Ecto neural progenitor cell (in vitro differentiated cells): ENCODE measurements at regions not wholly inside any gene's neighbourhood (a gene's known extent, or its start where the extent isn't known, plus 50 kb on each side); places are given as distances from the start of the nearest gene placed in this dataset.

Source experiments
- DNase-seq: peaks from one replicate; pipeline ENCODE4 v3.0.0-alpha.2; 2018; ENCODE audit warnings: low spot score

DNA sequence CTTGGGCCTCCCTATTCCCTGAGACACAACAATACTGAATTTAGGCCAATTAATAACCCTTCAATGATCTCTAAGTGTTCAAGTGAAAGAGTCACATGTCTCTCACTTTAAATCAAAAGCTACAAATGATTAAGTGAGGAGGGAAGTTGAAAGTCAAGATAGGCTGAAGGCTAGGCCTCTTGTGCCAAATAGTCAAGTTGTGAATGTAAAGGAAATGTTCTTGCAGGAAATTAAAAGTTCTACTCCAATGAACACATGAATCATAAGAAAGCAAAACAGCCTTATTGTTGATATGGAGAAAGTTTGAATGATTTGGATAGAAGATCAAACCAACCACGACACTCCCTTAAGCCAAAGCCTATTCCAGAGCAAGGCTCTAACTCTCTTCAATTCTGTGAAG lies 286.9 kb downstream of the MEIS1 start:
- no peak for DNase-seq

DNA sequence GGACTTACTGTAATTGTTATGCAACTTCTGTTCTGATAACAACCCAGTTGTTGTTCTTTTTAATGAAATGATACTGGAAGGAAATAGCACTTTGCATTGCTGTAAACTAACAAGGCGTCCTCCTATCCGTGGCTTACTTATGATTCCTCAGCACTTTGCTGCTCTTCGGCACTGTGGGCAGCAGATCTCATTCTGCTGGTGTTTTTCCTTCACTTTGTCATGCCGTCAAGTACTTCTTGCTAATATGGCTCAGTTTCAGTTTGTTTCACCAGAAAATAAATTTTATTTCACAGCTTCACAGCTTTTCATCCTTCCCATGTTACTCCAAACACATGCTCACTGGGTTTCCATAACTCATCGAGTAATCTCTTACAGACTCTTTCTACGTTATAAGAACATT lies 289.3 kb downstream of the MEIS1 start:
- no peak for DNase-seq

DNA sequence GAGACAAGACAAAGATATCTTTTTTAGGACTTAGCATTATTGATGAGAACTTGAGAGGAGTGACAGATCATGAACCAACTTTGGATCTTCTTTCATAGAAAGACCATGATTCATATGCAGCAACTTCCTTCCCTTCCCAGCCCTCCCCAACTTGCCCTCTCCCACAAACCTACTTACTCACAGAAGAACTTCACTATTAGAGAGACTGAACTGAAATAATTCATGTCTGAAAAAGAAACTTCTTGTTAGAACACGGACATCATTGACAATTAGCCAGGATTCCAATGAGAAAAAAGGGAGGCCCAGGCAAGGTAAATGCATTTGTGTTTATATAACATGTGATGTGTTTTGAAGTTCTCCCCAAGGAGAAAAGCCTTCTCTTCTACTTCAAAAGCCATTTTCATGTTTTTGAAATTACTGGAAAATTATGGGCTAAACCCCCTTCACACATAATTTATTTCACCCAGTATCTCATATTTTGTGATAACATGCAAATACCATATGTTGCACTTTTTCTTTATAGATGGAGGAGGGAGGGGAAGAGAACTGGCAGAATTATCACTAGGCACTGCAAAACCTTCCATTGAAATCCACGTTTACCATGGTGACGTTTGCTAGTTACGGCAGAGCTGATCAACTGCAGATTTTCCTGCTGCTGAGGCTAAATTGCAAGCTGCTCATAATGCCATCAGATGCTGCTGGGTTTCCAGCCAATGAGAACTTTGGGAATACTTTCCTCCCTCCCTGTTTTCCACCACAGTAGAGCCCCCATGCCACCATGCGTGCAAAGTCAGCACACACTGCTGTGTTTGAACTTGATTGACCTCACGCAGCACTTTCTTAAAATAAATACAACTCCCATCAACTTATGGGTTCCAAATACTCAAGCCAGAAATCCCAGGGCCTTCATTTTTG lies 294.7 kb downstream of the MEIS1 start:
- no peak for DNase-seq

DNA sequence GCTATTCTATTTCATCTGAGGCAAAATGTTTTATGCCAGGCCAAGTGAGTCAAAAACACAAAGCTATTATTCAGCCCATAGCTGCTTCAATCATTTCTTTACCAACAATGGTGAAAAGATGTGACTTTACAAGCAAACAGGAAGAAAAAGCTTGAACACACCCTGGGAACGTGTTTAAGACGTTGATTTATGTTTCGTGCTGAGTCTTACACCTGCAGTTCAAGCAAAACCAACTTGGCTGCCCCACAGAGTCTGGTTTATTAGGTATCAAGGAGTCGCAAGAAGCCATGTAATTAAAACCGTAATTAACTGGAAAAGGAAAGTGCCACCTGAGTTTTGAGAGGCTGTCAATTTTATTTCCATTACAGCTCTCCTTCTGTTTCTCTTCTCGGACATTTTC lies 295.5 kb downstream of the MEIS1 start:
- DNase-seq, result no peak

DNA sequence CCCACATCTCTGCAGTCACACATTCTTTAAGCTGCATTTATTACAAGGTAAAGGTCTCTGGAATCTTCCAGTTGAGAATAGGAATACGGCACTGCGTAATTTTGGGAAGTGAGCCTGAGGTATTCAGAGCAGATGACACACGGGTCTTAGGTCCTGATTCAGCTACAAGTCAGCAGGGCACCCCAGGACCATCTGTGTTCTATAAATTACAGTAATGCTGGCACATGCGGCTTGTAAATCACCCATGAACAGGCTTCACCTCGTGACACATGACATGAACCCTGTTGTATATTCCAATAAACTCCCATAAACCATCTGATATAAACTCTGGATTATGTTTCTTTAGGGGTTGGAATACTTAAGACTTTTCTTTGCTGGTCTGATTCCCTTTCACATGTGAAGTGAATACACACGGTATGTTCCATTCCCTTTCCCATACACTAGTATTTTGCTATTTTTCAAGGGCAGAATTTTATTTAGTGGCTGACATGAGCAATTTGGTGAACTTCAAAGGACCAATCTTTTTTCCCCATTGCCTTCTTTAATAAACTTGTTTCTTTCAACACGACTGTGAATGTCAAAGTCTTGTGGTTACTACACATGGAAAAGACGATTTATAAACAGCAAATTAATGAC lies 298.6 kb downstream of the MEIS1 start:
- no peak for DNase-seq

DNA sequence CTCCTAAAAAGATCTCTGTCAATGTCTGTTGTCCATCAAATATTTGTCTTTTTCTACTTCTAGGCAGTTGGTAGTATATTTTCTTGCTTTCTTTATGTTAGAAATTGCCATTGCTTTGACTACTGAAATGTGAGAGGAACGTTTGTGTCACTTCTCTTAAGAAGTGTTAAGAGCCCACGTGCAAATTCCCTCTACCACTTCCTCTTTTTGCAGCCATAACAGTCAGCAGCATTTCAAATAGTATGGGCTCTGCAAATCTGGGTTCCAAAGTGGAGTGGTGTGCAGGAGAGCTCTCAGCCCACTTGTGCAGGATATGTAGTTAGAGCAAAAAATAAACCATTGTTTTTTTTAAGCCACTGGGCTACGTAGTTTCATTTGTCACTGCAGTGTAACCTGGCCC lies 314.0 kb downstream of the MEIS1 start:
- no peak for DNase-seq

DNA sequence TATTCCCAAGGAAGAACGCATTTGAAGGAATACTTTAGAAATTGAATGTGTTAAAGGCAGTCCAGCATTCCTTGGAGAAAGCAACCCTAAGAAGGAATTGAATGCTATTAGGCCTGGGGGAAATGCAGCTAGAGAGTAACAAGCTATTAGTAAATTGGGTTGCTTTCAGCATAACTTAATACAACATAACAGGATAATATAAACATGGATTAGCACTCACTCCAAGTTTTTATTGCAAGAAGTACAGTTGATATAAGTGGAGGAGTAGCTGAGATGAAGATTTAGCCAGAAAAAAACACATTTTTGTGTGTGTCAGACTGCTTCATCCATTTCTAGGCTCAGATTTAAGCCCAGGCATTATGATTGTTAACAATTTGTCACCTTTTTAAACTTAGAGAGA lies 314.6 kb downstream of the MEIS1 start:
- DNase-seq, result no peak

DNA sequence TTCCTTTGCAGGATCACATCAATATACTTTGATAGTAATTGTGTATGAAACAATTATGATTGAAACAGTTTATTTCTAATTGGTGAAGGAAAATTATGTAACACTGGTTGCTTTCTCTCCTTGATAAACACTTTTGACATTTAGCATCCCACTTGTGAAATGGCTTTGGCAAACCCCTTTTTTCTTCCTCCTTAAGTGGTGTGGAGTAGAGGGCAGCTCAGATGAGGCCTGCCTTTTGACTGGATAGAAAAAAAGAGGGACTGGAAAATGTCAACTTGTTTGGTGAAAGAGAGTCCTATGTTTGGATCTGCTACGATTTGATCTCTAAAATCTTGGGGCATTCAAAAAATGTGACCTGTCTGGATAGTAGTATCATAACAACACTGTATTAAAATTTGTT lies 318.3 kb downstream of the MEIS1 start:
- DNase-seq, result no peak

DNA sequence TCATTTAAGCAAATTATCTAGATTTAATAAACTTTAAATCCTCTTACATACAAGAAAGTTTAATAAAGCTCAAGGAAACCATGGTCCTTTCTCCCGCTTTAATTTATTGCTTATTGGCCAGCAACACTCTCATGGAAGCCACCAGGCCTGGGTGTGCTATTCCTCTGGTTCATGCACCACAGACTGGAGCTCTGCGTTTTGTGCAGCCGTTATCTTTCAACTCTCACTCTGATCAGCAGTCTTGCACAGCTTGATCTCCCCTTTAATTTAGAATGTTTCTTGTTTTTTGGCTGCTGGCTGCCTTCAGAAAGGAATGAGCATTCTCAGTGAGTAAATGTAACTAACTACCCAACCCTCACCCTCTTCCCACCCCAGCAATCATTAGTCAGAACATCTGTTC lies 318.7 kb downstream of the MEIS1 start:
- no peak for DNase-seq

DNA sequence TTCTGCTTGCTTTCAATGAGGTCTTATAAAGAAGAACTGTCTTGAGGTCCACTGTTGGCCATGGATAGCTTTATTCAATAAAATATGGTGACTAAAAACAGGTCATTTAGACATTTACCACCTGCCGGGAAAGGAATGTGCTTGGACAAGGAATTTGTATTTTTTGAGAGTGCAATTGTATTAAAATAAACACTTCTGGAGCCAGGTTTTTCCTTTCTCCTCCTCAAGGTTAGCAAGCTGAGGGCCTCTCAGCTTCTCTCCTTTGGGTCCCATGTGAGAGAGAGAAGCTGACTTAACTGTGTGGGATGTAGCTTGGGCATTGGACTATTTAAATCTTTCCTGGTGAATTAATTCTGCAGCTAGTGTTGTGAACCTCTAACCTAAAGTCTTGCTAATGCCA lies 321.0 kb downstream of the MEIS1 start:
- DNase-seq, result no peak

DNA sequence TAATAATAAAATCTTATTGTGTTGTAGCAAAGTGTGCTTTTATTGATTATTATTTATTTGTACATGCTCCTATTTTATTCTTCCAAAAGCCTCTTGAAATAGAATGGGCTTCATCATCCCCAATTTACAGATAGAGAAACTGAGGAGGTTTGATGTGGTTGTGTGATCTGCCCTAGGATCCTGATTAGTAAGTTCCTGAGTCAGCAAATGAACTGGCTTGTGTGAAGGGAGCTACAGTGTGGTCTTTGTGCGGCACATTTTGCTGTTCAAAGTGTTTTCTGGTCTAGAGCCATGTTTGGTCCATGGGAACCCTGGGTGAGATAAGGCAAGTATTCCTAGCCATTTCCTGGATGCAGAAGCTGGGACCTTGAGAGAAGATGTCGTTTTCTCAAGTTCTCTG lies 326.9 kb downstream of the MEIS1 start:
- DNase-seq, result no peak

DNA sequence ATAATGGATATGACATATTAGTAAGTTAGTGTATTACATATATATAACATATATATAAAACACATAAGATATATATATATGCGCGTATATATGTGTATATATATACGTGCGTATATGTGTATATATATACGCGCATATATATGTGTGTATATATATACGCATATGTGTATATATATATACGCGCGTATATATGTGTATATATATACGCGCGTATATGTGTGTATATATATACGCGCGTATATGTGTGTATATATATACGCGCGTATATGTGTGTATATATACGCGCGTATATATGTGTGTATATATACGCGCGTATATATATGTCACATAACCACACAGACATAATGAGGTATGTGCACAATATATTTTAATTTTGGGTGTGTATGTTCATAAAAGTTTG lies 327.8 kb downstream of the MEIS1 start:
- DNase-seq, result no peak

DNA sequence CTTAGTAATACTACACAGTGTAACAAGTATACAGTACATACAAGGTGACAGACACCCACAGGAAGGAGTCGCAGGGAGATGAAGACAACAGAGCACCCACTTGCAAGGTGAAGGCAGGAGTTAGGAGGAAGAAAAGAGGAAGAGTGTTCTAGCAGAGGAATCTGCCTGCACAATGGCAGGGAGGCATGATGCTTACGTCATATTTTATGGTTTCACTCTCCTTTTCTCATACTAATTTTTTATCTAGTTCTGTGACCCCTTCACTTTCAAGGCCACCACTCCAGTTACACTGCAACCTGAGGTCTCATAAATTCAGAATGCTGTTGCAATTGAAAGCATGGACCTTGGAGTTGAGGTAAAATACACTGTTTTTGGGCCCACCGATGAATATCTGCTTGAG lies 331.7 kb downstream of the MEIS1 start:
- no peak for DNase-seq

DNA sequence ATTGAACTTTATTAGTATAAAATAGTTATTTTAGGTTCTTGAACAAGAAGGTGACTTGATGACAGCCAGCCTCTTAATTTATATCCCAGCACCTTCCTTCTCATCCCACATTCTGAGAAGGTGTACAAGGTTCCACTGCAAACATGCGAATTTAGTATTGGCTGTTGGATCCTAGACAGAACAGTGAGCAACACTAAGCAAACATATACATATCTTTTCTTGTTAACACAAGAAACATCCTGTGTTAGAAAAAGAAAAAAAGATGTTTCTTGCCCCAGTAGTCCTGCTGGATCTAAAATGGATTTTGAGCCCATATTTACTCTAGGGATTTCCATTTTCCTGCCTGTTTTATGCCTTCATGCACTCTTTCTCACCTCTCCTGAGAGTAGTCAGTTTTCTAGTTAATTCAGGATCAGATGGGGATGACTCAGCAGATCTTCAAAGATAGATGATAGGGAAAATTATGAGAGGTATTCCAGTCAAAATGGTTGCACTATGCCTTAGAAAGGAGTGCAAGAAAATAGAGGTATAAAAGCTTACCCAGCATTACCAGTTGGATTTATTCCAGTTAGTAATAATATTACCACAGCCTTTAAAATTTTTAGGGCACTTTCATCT lies 336.5 kb downstream of the MEIS1 start:
- no peak for DNase-seq

DNA sequence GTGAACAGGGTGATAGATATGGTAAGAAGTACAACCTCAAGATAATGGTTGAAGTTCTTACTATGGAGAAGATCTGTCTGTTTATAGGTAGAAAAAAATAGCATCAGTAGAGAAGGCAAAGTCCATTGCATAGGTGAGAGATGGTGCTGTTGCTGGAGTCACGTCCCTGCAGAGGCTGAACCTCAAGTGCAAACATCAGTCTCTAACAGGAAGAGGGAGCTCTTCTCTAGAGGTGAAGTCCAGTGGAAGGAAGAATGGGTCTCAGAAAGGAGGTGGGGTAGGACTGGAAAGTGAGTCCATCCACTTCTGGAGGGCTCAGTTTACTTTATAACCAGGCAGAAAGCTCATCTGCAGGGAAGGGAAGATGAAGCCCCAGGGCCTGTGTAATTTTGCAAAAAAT lies 337.7 kb downstream of the MEIS1 start:
- DNase-seq, result no peak

DNA sequence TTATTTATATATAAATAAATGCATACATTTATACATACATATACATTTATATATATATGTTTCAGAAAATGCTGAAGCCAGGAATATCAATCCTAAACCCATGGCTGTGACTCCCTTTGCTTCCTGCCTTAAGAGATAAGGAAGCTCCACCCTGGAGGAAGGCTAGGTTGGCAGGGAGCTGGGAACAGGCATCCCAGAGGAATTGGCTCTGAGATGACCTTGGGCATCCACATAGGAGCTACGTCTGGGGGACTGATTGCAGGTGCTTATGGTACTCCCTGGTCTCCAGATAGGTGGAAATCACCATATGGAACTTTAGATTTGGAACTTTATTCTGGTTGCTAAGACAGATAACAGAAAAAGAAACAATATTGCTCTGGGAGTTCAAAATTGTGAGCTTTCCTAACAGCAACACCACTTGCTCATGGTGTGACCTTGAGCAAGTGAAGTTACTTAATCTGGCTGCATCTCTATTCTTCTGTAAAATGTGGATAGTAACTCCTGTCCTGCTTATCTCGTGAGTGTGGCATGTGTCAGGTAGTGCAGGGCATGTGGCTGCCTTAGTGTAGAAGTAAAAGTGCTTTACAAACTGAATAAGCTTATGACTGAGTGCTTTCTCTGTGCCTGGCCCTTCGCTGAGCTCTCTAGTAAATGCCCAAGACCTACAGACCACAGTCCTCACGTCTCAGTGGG lies 341.0 kb downstream of the MEIS1 start:
- DNase-seq, result no peak

DNA sequence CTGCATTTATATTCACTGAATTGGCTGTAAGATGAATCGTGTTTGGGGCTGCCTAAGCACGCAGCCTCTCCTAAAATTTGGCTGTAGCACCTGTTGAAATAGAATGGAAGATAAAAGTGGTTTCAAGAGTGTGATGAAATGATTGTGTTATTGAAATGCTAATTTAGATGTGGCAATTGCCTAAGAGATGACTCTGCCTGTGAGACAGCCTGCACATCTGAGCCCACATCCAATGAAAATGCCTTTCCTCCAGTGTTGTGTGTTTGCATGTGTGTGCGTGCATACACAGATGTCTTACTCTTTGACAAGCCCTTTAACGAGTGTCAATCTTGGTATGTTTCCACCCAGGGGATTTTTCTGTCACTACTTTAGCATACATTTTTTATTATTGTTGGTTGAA lies 346.9 kb downstream of the MEIS1 start:
- DNase-seq, result no peak

DNA sequence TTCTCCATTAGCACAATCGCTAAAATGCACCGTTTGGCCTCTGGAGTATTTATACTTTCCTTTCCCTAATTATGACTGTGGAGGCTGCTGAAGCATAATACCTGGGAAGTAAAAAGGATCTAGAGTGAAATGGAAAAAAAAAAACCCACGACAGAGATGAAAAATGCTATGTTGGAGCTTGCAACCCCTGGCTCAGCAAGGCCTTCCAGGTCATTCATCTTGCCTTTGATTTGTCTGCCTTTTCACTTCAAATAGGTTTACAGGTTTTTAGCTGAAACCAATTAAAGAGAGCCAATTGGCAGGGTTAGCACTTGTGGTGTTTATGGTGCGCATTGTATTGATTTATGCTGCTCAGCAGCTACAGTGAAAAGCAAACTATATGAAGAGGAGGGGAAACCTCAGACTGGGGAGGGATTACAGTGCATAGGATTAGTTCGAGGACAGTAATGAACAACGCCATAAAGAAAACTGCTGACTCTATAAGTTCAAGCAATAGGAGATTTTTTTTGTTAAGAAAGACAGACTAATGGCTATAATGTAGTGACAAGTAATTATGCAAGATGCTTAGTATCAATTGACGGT lies 347.9 kb downstream of the MEIS1 start:
- no peak for DNase-seq

DNA sequence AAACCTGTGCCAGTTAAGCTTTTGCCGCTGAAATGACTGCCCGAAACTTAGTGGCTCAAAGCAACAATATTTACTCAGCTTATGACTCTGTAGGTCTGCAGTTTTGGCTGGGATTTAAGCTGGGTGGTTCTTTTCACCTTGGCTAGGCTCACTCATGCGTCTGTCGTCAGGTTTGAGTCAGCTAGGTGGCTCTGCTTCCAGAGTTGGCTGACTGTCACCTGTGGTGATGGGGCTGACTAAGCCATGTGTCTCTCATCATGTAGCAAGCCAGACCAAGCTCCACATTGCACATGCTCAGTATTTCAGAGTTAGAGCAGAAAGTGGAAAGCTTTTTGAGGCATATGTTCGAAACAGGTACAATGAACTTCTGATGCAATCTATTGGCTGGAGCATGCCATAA lies 354.8 kb downstream of the MEIS1 start:
- DNase-seq, result no peak

DNA sequence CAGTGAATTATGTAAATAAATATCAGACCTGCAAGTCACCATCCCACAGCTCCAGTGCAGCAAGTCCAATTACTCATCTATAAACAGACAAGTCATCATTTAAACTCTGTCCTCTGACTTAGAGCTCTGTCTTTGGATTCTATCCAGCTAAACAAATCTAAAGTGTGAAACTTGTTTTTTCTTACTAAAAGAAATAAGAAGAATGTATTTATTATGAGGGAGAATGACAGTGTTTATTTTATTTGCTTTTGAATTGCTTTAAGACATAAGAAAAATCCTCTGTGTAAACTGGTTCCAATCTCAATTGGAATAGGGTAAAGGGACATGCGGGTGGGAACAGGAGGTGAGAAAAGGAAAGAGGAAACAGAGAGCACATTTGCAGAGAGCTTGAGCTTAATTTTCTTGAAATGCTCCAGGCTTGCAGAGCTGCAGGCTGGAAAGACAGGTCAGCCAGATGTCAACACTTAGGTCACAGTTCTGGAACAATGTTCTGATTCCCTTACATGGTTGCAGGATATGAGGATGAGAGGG lies 355.8 kb downstream of the MEIS1 start:
- DNase-seq, result no peak

DNA sequence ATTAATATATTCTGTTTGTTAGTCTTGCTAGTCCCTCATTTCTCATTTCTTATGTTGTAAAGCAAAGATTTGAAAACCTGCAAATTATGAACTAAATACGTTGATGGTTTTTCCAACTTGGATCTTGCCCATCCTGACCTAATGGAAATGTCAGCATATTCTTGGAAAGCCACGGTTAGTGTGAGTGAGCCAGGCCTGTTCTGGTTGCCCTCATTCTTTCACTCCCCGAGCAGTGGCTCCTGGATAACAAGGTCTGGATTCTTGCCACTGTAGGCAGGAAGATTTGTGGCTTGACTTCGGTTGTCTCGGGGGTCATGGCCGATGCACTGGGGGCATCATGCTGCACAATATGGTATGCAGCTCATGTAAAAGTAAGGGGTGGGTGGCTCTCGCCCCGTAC lies 359.1 kb downstream of the MEIS1 start:
- no peak for DNase-seq

DNA sequence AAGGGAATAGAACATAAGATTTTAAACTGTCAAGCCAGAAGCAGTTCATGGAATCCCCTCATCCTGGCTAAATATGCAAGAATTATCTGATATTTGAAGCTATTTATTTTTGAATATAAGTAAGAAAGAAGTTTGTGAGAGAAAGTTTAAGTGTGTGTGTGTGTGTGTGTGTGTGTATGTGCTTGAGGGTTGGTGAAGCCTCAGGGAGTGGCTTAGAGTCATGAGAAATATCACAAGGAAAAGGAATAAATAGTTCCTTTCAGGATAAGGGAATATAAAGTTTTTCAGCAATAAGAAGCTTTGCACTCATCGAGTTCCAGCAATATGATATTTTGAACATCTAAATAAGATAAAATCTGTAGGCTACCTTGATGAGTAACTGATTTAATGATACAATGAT lies 359.6 kb downstream of the MEIS1 start:
- DNase-seq, result no peak
